ENCODE measurements at regions not wholly inside any gene's neighbourhood (a gene's known extent, or its start where the extent isn't known, plus 50 kb on each side); places are given as distances from the start of the nearest gene placed in this dataset.

DNA sequence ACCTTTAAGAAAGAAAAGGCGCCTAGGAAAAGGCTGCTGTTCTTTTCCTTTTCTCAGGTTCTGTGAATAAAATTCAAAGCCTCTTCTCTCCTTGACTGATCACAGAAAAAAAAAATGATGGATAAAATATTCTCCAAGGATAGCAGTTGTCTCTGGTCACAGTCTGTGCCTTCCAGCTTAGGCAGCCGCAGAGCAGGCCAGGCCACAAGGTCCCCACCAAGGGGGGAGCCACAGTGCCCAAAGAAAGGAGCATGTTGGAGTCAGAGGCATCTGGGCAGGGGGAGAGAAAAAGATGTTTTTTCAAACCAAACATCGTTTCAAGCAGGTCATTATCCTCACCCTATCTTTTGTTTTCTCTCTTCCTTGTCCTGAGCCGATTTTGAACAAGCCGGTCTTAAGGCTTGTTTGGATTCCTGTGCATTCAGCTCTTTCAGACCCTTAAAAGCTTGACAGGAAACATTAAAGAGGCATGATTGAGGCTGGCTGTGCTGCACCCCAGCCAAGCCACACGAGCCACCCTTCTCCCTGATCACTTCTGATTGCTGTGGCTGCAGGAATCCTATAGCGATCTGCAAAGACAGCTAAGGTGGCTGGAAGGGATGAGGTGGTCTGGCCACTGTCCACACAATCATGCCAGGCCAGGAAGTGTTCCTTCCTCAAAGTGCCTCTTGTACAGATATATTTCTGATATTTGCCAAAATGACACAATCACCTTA lies 284.6 kb upstream of the TLE4 start:
- Histone ChIP-seq H3K4me3 (no peak overlapping the region), H3K4me1 (ENCODE audit: low read depth) (no peaks in the 10 kb centered on the region), H3K36me3 (no peaks in the 10 kb centered on the region), H3K27ac (no peak overlapping the region), H3K27me3 (no peaks in the 10 kb centered on the region), H3K9me3 (ENCODE audit: low read depth) (no peaks in the 10 kb centered on the region)
- DNase-seq (ENCODE audit: low read depth in 1 of 2, low spot score in 1 of 2), result no peak
- TF ChIP-seq, protein P1, sequence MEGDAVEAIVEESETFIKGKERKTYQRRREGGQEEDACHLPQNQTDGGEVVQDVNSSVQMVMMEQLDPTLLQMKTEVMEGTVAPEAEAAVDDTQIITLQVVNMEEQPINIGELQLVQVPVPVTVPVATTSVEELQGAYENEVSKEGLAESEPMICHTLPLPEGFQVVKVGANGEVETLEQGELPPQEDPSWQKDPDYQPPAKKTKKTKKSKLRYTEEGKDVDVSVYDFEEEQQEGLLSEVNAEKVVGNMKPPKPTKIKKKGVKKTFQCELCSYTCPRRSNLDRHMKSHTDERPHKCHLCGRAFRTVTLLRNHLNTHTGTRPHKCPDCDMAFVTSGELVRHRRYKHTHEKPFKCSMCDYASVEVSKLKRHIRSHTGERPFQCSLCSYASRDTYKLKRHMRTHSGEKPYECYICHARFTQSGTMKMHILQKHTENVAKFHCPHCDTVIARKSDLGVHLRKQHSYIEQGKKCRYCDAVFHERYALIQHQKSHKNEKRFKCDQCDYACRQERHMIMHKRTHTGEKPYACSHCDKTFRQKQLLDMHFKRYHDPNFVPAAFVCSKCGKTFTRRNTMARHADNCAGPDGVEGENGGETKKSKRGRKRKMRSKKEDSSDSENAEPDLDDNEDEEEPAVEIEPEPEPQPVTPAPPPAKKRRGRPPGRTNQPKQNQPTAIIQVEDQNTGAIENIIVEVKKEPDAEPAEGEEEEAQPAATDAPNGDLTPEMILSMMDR (IDR thresholded peaks at IDR 0.05; ENCODE audit: low read depth, low read length), result no peak

DNA sequence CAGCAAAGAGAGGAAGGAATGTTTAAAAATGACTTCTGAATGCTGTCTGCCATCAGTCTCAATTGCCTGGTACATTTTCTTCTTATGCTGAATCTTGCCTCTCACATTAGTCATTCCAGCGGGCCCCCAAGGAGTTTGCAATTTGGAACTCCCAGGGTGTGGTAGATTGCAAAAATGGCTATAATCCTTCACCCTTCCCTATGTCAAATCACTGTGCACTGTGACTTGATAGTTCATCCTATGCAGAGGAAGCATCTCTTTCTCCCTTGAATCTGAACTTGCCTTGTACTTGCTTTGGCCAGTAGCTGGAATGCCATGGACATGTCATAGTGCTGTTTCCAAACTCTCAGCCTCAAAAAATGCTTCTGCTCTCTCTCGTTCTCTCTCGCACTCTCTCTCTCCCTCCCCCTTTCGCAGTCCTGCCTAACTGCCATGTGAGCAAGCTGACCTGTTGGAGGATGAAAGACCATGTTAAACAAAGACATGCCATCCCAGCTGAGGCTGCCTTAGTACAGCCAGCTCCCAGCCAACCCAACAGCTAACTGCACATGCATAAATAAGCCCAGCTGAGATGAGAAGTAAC lies 284.0 kb upstream of the TLE4 start:
- Histone ChIP-seq H3K4me3 (no peak overlapping the region), H3K36me3 (no peaks in the 10 kb centered on the region), H3K27me3 (no peaks in the 10 kb centered on the region), H3K27ac (no peak overlapping the region), H3K4me1 (ENCODE audit: low read depth) (no peaks in the 10 kb centered on the region), H3K9me3 (ENCODE audit: low read depth) (no peaks in the 10 kb centered on the region)
- no peak for DNase-seq (ENCODE audit: low read depth in 1 of 2, low spot score in 1 of 2)
- TF ChIP-seq, protein P1 (IDR thresholded peaks at IDR 0.05; ENCODE audit: low read depth, low read length), result no peak

DNA sequence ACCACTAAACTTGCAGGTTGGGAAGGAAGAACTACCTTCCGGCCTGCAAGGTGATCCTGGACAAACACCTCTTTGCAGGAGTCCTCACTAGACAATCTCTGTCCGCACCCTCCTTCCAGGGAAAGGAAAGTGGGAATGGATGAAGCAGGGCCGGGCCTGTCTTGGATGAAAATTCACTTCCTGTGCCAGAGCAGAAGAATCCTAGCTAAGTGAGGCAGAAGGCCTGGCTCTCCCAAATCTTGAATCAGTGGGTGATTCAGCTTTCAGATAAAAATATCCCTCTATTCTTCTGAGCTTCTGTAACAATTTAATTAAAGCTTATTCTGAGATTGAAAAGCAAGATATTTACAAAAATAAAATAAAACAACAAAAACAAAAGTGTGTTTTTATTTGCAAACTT lies 281.9 kb upstream of the TLE4 start:
- Histone ChIP-seq H3K9me3 (ENCODE audit: low read depth) (no peaks in the 10 kb centered on the region), H3K36me3 (no peaks in the 10 kb centered on the region), H3K4me1 (ENCODE audit: low read depth) (no peaks in the 10 kb centered on the region), H3K27me3 (no peaks in the 10 kb centered on the region), H3K27ac (no peak overlapping the region), H3K4me3 (no peak overlapping the region)
- TF ChIP-seq, protein P1 (IDR thresholded peaks at IDR 0.05; ENCODE audit: low read depth, low read length), result no peak
- no peak for DNase-seq (ENCODE audit: low read depth in 1 of 2, low spot score in 1 of 2)

DNA sequence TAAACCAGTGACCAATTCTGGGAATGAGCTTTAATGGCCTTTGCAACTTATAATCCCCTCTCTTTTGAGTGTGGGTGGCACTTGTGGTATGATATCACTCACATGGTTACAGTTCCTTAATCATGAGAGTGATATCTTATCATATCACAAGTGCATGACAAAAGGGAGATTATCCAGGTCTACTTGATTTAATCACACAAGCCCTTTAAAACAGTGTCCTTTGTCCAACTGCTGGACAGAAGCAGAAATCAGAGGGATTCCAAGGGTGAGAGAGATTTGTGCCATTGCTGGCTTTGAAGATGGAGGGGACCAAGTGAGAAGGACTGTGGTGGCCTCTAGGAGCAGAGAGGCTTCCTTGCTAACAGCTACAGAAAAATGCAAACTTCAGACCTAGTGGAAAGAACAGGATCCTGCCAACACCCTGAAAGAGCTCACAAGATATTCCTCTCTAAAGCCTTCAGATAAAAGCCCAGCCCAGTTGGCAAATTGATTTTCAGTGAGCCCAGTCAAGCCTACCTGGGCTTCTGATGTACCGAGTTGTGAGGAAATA lies 279.0 kb upstream of the TLE4 start:
- TF ChIP-seq, protein P1 (IDR thresholded peaks at IDR 0.05; ENCODE audit: low read depth, low read length), result no peak
- DNase-seq (ENCODE audit: low read depth in 1 of 2, low spot score in 1 of 2), result no peak

DNA sequence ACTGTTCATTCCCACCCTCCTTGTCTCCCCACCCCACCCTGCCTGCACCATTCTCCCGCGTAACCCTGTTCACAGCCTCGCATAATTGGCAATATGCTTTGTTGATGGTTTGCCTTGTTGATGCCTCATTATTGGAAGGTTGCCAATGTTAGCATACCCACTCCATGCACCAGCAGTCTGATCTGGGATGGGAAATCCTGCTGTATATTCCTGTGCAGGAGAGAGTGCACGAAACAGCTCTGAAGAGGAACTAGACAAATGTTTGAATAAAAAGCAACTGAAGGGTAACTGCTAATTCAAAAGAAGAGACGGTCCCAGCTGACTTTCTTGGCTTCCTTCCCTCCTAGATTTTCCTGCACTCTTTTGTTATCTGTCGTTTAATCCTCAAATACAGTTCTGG lies 271.7 kb upstream of the TLE4 start:
- H3K27ac ChIP-seq, result no peak overlapping the region
- no peaks in the 10 kb centered on the region for H3K27me3 ChIP-seq
- DNase-seq (ENCODE audit: low read depth in 1 of 2, low spot score in 1 of 2), result no peak
- H3K4me1 ChIP-seq (ENCODE audit: low read depth), result peaks cover 11% of the 10 kb centered on the region
- no peaks in the 10 kb centered on the region for H3K36me3 ChIP-seq
- TF ChIP-seq, protein P1 (IDR thresholded peaks at IDR 0.05; ENCODE audit: low read depth, low read length), result no peak
- no peak overlapping the region for H3K4me3 ChIP-seq
- no peaks in the 10 kb centered on the region for H3K9me3 ChIP-seq (ENCODE audit: low read depth)

More for the DNA sequence above, 279.0 kb upstream of the TLE4 start:
- H3K27ac ChIP-seq, result no peak overlapping the region
- no peaks in the 10 kb centered on the region for H3K9me3 ChIP-seq (ENCODE audit: low read depth)
- H3K27me3 ChIP-seq, result no peaks in the 10 kb centered on the region
- no peak overlapping the region for H3K4me3 ChIP-seq
- H3K36me3 ChIP-seq, result no peaks in the 10 kb centered on the region
- no peaks in the 10 kb centered on the region for H3K4me1 ChIP-seq (ENCODE audit: low read depth)
